IMR-90 (cell line): ENCODE measurements at regions not wholly inside any gene's neighbourhood (a gene's known extent, or its start where the extent isn't known, plus 50 kb on each side); places are given as distances from the start of the nearest gene placed in this dataset.

Source experiments
- ATAC-seq: fragments of 200-7000 bp; cut with Tn5 transposase; 2 replicates; pipeline ENCODE4 v1.9.1; 2020; ENCODE audit warnings: low read depth, mild to moderate bottlenecking, moderate library complexity
- BruUV-seq: library from RNA; stranded (reverse); fragments of 400-500 nt; replicated peaks from 2 replicates; lab custom pipeline; 2021; lab: Mats Ljungman, UMichigan
- CTCF ChIA-PET: fragments of 300-600 bp; formaldehyde crosslinking; extraction: SDS; loops from one replicate; lab custom pipeline; 2021; ENCODE audit warnings: antibody characterized with exemption; lab: Yijun Ruan, JAX
- POLR2A ChIA-PET: fragments of 300-600 bp; sonication (Branson Sonifier 250); formaldehyde crosslinking; loops from one replicate; lab custom pipeline; 2022; ENCODE audit warnings: antibody characterized with exemption; ENCODE audit not compliant: unreplicated experiment; lab: Charles Lee
- DNase-seq: peaks from one replicate; pipeline ENCODE4 v3.0.0; 2013
- H2AFZ ChIP-seq: replicated peaks from 2 replicates; pipeline ENCODE3; 2013; ENCODE audit warnings: low read length, mild to moderate bottlenecking; ENCODE audit not compliant: poor library complexity
- H2AK5ac ChIP-seq: 2 replicates; pipeline ENCODE4 v1.6.1; 2013; ENCODE audit warnings: low read depth, low read length, inconsistent platforms
- H2AK9ac ChIP-seq: replicated peaks from 2 replicates; pipeline ENCODE3; 2013; ENCODE audit warnings: mild to moderate bottlenecking, low read depth, low read length, moderate library complexity; ENCODE audit not compliant: poor library complexity
- H2BK120ac ChIP-seq: 2 replicates; pipeline ENCODE4 v1.6.1; 2013; ENCODE audit warnings: low read depth, low read length, inconsistent platforms
- H2BK15ac ChIP-seq: 3 replicates; pipeline ENCODE4 v1.6.1; 2013; ENCODE audit warnings: low read depth, low read length, inconsistent platforms
- H2BK20ac ChIP-seq: 2 replicates; pipeline ENCODE4 v1.6.1; 2013; ENCODE audit warnings: low read depth, mild to moderate bottlenecking, inconsistent platforms, low read length, moderate library complexity
- H2BK5ac ChIP-seq: 2 replicates; pipeline ENCODE4 v1.6.1; 2013; ENCODE audit warnings: mild to moderate bottlenecking, low read depth, low read length, inconsistent platforms; ENCODE audit not compliant: poor library complexity, severe bottlenecking
- H3K14ac ChIP-seq: replicated peaks from 2 replicates; pipeline ENCODE4 v1.6.1; 2013; ENCODE audit warnings: low read depth, low read length, inconsistent platforms
- H3K18ac ChIP-seq: 2 replicates; pipeline ENCODE4 v1.6.1; 2013; ENCODE audit warnings: low read depth, low read length, control low read depth
- H3K23ac ChIP-seq: 2 replicates; pipeline ENCODE4 v1.6.1; 2013; ENCODE audit warnings: low read depth, low read length, inconsistent platforms
- H3K27ac ChIP-seq: 2 replicates; pipeline ENCODE4 v1.5.1; 2013; ENCODE audit warnings: mild to moderate bottlenecking, control low read depth, low read length; ENCODE audit not compliant: insufficient read depth
- H3K27me3 ChIP-seq: 2 replicates; pipeline ENCODE4 v1.6.1; 2013; ENCODE audit warnings: low read length; ENCODE audit not compliant: control insufficient read depth, insufficient read depth
- H3K36me3 ChIP-seq: 2 replicates; pipeline ENCODE4 v1.6.1; 2013; ENCODE audit warnings: low read length, mixed read lengths; ENCODE audit not compliant: control insufficient read depth, insufficient read depth
- H3K4ac ChIP-seq: 2 replicates; pipeline ENCODE4 v1.6.1; 2013; ENCODE audit warnings: low read depth, low read length, inconsistent platforms
- H3K4me1 ChIP-seq: 2 replicates; pipeline ENCODE4 v1.6.1; 2013; ENCODE audit warnings: low read length, mixed read lengths; ENCODE audit not compliant: control insufficient read depth, insufficient read depth
- H3K4me2 ChIP-seq: 2 replicates; pipeline ENCODE4 v1.6.1; 2013; ENCODE audit warnings: low read depth, mild to moderate bottlenecking, control low read depth, low read length, moderate library complexity
- H3K4me3 ChIP-seq: 2 replicates; pipeline ENCODE4 v1.5.1; 2013; ENCODE audit warnings: low read depth, mild to moderate bottlenecking, control low read depth, low read length, moderate library complexity; ENCODE audit not compliant: insufficient read depth
- H3K56ac ChIP-seq: 2 replicates; pipeline ENCODE4 v1.6.1; 2013; ENCODE audit warnings: low read length, inconsistent platforms; ENCODE audit not compliant: insufficient read depth; ENCODE audit errors: extremely low read depth
- H3K79me1 ChIP-seq, 2 experiments: 2 replicates each; pipeline ENCODE4 v1.6.1; 2013; ENCODE audit warnings: low read length in 2 of 2, inconsistent platforms in 1 of 2, low read depth in 1 of 2
- H3K9ac ChIP-seq: 2 replicates; pipeline ENCODE4 v1.6.1; 2013; ENCODE audit warnings: low read depth, low read length, control low read depth
- H3K9me1 ChIP-seq: 2 replicates; pipeline ENCODE4 v1.6.1; 2013; ENCODE audit warnings: low read length, inconsistent platforms; ENCODE audit not compliant: insufficient read depth
- H3K9me3 ChIP-seq: 2 replicates; pipeline ENCODE4 v1.6.1; 2013; ENCODE audit warnings: low read length; ENCODE audit not compliant: control insufficient read depth, insufficient read depth
- H4K20me1 ChIP-seq: 2 replicates; pipeline ENCODE4 v1.6.1; 2013; ENCODE audit warnings: low read length, inconsistent platforms; ENCODE audit not compliant: insufficient read depth
- H4K5ac ChIP-seq: 2 replicates; pipeline ENCODE4 v1.6.1; 2013; ENCODE audit warnings: mild to moderate bottlenecking, low read depth, low read length, control low read depth
- H4K8ac ChIP-seq, 2 experiments: 2 replicates each; pipeline ENCODE4 v1.6.1; 2013; ENCODE audit warnings: low read depth in 2 of 2, low read length in 2 of 2, control low read depth in 1 of 2, inconsistent platforms in 1 of 2
- H4K91ac ChIP-seq: 2 replicates; pipeline ENCODE4 v1.6.1; 2013; ENCODE audit warnings: low read depth, low read length, inconsistent platforms; ENCODE audit not compliant: insufficient read depth
- CEBPB ChIP-seq: IDR thresholded peaks from 2 replicates; pipeline ENCODE4 v1.6.1; 2012; ENCODE audit warnings: low read depth, low read length, improper control_type of control experiment
- MAZ ChIP-seq: IDR thresholded peaks from 2 replicates; pipeline ENCODE4 v1.6.1; 2012; ENCODE audit warnings: low read depth, mild to moderate bottlenecking, low read length, improper control_type of control experiment, moderate library complexity, borderline replicate concordance
- WGBS, 2 experiments: methylation state at CpG; one replicate each; pipeline versions ENCODE4 v1.1.5 to v1.1.7; 2013; ENCODE audit warnings: missing lambda C conversion rate in 2 of 2; ENCODE audit not compliant: insufficient read length in 1 of 2; ENCODE audit errors: extremely low coverage in 2 of 2; 5-methylcytosine and 5-hydroxymethylcytosine counted together
- dilution Hi-C: fragments of 300-500 bp; cut with HindIII; formaldehyde crosslinking; loops from one replicate; pipeline ENCODE4 v1.14.3; 2018; ENCODE audit warnings: low sequenced_read_pairs; ENCODE audit not compliant: unreplicated experiment
- in situ Hi-C: fragments of 300-500 bp; cut with MboI; formaldehyde crosslinking; loops from 3 replicates; pipeline ENCODE4 v1.14.3; 2019; ENCODE audit warnings: low sequenced_read_pairs, inconsistent platforms, mixed read lengths
- intact Hi-C: fragments of 100-400 bp; cut with micrococcal nuclease; formaldehyde crosslinking; loops from 2 replicates; pipeline ENCODE4 v1.10.0; 2022

- Histone ChIP-seq H3K9ac (no peak overlapping the region), H4K20me1 (no peaks in the 10 kb centered on the region), H3K27me3 (no peaks in the 10 kb centered on the region; the same call in none of the 2 replicates), H3K36me3 (no peaks in the 10 kb centered on the region), H4K8ac (no peak overlapping the region), H2AK9ac (no peak overlapping the region), H2BK20ac (no peak overlapping the region), H2BK120ac (no peak overlapping the region), H3K9me1 (no peaks in the 10 kb centered on the region), H2BK15ac (no peak overlapping the region), H3K4me3 (no peak overlapping the region), H3K9me3 (peaks cover 12% of the 10 kb centered on the region), H3K18ac (no peak overlapping the region), H3K4me2 (no peak overlapping the region), H2AK5ac (no peak overlapping the region), H4K5ac (no peak overlapping the region), H2AFZ (no peak overlapping the region), H3K56ac (no peak overlapping the region), H3K79me1 (no peaks in the 10 kb centered on the region), H3K14ac (no peak overlapping the region), H4K91ac (no peak overlapping the region), H3K4me1 (no peaks in the 10 kb centered on the region), H3K4ac (no peak overlapping the region), H2BK5ac (no peak overlapping the region), H3K23ac (no peak overlapping the region), H3K27ac (no peak overlapping the region)
- dilution Hi-C loops (no loop called here), intact Hi-C loops (no loop called here), in situ Hi-C loops (no loop called here)
- ChIA-PET POLR2A (no interaction called here), CTCF (no interaction called here)
- TF ChIP-seq CEBPB (peak; percentile 75), MAZ (no peak)
- no peak for DNase-seq
- ATAC-seq = no peak
- WGBS, 2 experiments = no CpG with 5 or more reads among the region's 6 CpGs
- BruUV-seq = no TSS peak
Measured at GRCh38 chr6:4625557-4625956, 150.6 kb upstream of the CDYL start.
